ENCODE measurements at regions not wholly inside any gene's neighbourhood (a gene's known extent, or its start where the extent isn't known, plus 50 kb on each side); places are given as distances from the start of the nearest gene placed in this dataset.

DNA sequence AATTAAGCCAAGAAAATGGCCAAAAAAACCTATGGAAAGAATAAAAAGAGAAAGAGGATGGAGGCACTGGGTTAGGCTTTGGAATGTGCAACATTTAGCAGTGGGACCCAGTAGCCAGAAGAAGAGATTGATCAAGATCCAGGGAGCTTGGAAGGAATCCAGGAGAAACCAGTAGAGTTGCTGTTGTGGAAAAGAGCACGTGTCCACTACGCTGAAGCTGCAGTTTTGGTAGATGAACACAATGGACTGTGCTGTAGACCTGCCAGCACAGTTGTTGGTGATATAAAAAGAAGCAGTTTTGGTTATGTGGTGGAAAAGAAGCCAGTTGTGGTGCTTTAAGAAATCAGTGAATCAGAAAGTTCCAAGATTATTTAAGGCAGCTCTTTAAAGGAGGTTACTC is 802.2 kb upstream of the POM121L12 start:
- no peak overlapping the region for H3K27ac ChIP-seq
- H3K4me3 ChIP-seq: no peak overlapping the region
- DNase-seq (ENCODE audit: low spot score) (no peak), ATAC-seq (ENCODE audit: insufficient number of reproducible peaks, low FRiP score, low read depth) (no peak)
- TF ChIP-seq, protein P1, sequence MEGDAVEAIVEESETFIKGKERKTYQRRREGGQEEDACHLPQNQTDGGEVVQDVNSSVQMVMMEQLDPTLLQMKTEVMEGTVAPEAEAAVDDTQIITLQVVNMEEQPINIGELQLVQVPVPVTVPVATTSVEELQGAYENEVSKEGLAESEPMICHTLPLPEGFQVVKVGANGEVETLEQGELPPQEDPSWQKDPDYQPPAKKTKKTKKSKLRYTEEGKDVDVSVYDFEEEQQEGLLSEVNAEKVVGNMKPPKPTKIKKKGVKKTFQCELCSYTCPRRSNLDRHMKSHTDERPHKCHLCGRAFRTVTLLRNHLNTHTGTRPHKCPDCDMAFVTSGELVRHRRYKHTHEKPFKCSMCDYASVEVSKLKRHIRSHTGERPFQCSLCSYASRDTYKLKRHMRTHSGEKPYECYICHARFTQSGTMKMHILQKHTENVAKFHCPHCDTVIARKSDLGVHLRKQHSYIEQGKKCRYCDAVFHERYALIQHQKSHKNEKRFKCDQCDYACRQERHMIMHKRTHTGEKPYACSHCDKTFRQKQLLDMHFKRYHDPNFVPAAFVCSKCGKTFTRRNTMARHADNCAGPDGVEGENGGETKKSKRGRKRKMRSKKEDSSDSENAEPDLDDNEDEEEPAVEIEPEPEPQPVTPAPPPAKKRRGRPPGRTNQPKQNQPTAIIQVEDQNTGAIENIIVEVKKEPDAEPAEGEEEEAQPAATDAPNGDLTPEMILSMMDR (IDR thresholded peaks at IDR 0.05): no peak
- H3K4me1 ChIP-seq (ENCODE audit: control insufficient read depth in 1 of 2, low read depth in 2 of 2): no peaks in the 10 kb centered on the region
- no peaks in the 10 kb centered on the region for H3K9me3 ChIP-seq
- H3K36me3 ChIP-seq: no peaks in the 10 kb centered on the region
- no peaks in the 10 kb centered on the region for H3K27me3 ChIP-seq (replicated peaks; ENCODE audit: insufficient read depth)

DNA sequence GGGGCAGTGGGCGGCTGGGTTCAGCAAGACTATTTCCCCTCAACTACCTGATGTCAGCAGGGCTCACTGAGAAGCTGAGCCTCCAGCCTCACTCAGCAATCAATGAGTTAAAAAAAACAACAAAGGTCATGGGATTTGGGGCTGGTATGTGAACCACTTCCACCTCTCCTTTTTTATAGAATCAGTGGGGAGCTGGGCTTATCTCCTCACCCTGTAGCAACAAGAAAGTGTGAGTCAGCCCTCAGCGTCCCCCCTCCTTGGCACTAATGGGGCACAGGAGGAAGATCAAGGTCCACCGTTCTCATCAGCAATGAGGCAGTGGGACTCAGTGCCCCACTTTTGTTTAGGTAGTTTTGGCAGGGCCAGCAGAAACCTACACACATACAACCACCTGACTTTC is 823.5 kb upstream of the POM121L12 start:
- TF ChIP-seq, protein P1 (IDR thresholded peaks at IDR 0.05): no peak
- no peaks in the 10 kb centered on the region for H3K9me3 ChIP-seq
- no peaks in the 10 kb centered on the region for H3K27me3 ChIP-seq (replicated peaks; ENCODE audit: insufficient read depth)
- H3K36me3 ChIP-seq: no peaks in the 10 kb centered on the region
- ATAC-seq (ENCODE audit: insufficient number of reproducible peaks, low FRiP score, low read depth): no peak
- no peaks in the 10 kb centered on the region for H3K4me1 ChIP-seq (ENCODE audit: control insufficient read depth in 1 of 2, low read depth in 2 of 2)
- H3K27ac ChIP-seq: no peak overlapping the region
- H3K4me3 ChIP-seq: no peak overlapping the region
- DNase-seq (ENCODE audit: low spot score): no peak

GRCh38 chr7:52209614-52210013 is 825.8 kb upstream of the POM121L12 start:
- DNase-seq (ENCODE audit: low spot score) (no peak), ATAC-seq (ENCODE audit: insufficient number of reproducible peaks, low FRiP score, low read depth) (no peak)
- TF ChIP-seq, protein P1 (IDR thresholded peaks at IDR 0.05): no peak
- Histone ChIP-seq H3K27me3 (replicated peaks; ENCODE audit: insufficient read depth) (no peaks in the 10 kb centered on the region), H3K4me3 (no peak overlapping the region), H3K4me1 (ENCODE audit: control insufficient read depth in 1 of 2, low read depth in 2 of 2) (no peaks in the 10 kb centered on the region), H3K36me3 (no peaks in the 10 kb centered on the region), H3K9me3 (no peaks in the 10 kb centered on the region), H3K27ac (no peak overlapping the region)

DNA sequence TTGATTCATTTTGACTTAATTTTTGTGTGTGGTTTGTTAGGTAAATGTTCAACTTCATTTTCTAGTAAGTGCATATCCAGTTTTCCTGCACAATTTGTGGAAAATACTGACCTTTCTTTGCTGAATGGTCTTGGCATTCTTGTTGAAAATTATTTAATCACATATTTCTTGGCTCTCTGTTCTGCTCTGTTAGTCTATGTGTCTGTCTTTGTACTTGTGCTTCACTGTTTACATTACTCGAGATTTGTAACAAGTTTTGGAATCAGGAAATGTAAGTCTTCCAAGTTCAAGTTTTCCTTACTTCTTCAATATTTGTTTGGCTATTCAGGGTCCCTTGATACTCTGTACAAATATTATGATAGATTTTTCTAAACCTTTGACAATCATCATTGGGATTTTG is 838.2 kb upstream of the POM121L12 start:
- Histone ChIP-seq H3K27ac (no peak overlapping the region), H3K36me3 (no peaks in the 10 kb centered on the region), H3K4me1 (ENCODE audit: control insufficient read depth in 1 of 2, low read depth in 2 of 2) (no peaks in the 10 kb centered on the region), H3K4me3 (no peak overlapping the region), H3K27me3 (replicated peaks; ENCODE audit: insufficient read depth) (no peaks in the 10 kb centered on the region), H3K9me3 (no peaks in the 10 kb centered on the region)
- TF ChIP-seq, protein P1 (IDR thresholded peaks at IDR 0.05): no peak
- ATAC-seq (ENCODE audit: insufficient number of reproducible peaks, low FRiP score, low read depth) (no peak), DNase-seq (ENCODE audit: low spot score) (no peak)

DNA sequence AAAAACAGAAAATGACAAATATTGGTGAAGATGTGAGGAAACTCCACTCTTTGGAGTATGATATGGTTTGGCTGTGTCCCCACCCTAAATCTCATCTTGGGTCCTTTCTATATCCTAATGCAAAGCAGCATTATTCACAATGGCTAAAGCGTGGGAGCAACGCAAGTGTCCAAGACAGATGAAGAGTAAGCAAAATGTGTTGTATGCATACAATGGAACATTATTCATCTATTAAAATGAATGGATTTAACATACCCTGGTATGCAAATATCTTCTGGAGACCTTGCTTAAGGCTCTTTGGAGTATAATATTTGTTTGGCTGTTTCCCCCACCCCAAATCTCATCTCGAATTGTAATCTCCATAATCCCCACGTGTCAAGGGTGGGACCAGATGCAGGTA is 839.8 kb upstream of the POM121L12 start:
- H3K36me3 ChIP-seq: no peaks in the 10 kb centered on the region

More for the DNA sequence above, 839.8 kb upstream of the POM121L12 start:
- H3K9me3 ChIP-seq: no peaks in the 10 kb centered on the region
- no peaks in the 10 kb centered on the region for H3K4me1 ChIP-seq (ENCODE audit: control insufficient read depth in 1 of 2, low read depth in 2 of 2)
- no peaks in the 10 kb centered on the region for H3K27me3 ChIP-seq (replicated peaks; ENCODE audit: insufficient read depth)
- ATAC-seq (ENCODE audit: insufficient number of reproducible peaks, low FRiP score, low read depth): no peak
- TF ChIP-seq, protein P1 (IDR thresholded peaks at IDR 0.05): no peak
- H3K4me3 ChIP-seq: no peak overlapping the region
- no peak for DNase-seq (ENCODE audit: low spot score)
- no peak overlapping the region for H3K27ac ChIP-seq
